Stimulated activated CD4-positive, alpha-beta T cell treated with anti-CD3 and anti-CD28 coated beads, Interleukin-12 subunit alpha, Interleukin-12 subunit beta, amount 100 ng/mL, for 48 hours (primary cell): ENCODE measurements at regions not wholly inside any gene's neighbourhood (a gene's known extent, or its start where the extent isn't known, plus 50 kb on each side); places are given as distances from the start of the nearest gene placed in this dataset.
"Not testable (repeated sequence)": the region's sequence is repeated elsewhere in the genome, so short reads cannot be mapped to it uniquely, and the experiment has no call there.

ENCODE experiments used
- DNase-seq, 3 donors: peaks; one replicate each; pipeline ENCODE4 v3.0.0-alpha.2; 2020; ENCODE audit warnings: low read depth in 2 of 3, low spot score in 1 of 3

GRCh38 chr20:50356962-50357782 is 153.0 kb upstream of the PTPN1 start:
- no peak for DNase-seq

- DNase-seq = no peak
Measured at GRCh38 chr20:50357783-50358161, 152.4 kb upstream of the PTPN1 start.

DNA sequence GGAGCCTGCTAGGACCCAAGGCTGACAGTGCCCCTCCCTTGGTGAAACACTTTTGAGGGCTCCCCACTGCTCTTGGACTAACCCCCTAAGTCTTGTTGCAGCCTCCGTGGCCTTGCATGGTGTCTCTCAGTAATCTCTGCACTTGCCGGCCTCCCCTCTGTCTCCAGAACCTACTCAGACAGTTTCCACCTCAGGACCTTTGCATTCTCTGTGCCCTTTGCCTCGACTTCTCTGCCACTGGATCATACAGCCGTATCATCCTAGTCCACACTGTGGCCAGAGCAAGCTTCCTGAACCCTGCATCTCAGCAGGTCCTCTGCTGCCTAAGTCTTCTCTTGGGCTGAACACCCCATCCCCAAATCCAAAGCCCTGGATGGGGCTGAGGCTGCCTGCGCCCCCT is 152.0 kb upstream of the PTPN1 start:
- DNase-seq = no peak

GRCh38 chr20:50358971-50359370 is 151.2 kb upstream of the PTPN1 start:
- no peak for DNase-seq

DNA sequence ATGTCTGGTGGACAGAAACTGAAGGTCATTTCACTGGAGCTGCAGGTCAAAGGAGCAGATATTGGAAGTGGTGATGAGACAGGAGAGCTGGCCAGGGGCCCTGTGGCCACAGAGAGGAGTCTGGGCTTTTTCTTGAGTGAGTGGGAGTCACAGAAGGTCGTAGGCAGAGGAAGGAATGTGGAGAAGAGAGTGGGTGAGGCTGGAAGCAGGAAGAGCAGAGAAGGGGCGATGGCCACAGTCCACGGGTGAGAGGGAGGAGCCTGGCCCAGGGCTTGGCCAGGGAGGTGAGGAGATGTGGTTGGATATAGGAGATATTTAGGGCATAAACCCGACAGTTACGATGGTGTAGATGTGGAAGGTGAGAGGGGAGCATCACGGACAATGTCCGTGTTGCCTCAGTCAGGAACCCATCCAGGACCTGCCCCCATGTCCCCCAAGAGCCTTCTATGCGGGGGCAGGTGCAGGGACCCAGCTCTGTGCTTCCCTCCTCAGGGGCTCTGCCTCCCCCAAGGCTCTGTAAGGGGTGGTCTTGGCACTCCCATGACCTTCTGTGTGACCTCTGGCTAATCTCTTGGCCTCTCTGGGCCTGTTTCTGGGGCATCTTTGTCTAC is 150.5 kb upstream of the PTPN1 start:
- DNase-seq = no peak

GRCh38 chr20:50360218-50360672 is 149.9 kb upstream of the PTPN1 start:
- no peak for DNase-seq

GRCh38 chr20:50360921-50361320 is 149.3 kb upstream of the PTPN1 start:
- DNase-seq = no peak

DNA sequence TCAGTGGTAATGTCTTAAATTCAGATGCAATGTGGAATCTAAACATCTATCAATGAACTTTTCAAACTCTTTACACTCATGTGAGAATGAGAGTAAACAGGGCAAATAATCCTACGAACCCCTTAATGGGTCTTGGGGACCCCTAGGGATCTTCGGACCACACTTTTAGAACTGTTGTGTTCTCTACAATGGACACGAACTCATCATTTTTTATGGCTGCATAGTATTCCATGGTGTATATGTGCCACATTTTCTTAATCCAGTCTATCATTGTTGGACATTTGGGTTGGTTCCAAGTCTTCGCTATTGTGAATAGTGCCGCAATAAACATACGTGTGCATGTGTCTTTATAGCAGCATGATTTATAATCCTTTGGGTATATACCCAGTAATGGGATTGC is 148.0 kb upstream of the PTPN1 start:
- DNase-seq = not testable (repeated sequence)

DNA sequence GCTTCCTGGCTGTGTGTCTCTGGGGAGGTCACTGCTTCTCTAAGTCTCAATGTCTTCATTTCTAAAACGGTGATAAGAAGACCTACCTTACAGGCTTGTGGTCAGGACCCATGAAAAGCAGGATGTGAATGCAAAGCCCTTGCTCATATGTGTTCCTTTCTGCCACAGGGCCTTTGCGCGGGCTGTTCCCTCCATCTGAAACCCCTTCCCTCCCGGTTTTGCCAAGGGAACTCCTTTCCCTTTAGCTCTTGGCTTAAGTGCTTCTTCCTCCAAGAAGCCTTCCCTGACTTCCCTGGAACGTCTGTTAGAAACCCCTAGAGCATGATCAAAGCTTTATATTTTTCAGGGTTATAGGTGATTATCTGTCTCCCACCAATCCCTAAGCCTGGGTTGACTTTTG is 147.2 kb upstream of the PTPN1 start:
- DNase-seq = no peak

- DNase-seq = no peak
Measured at GRCh38 chr20:50363479-50363878, 146.7 kb upstream of the PTPN1 start.

- no peak for DNase-seq
Measured at GRCh38 chr20:50364542-50364941, 145.6 kb upstream of the PTPN1 start.

GRCh38 chr20:50366270-50367103 is 143.7 kb upstream of the PTPN1 start:
- DNase-seq = no peak

- DNase-seq = no peak
Measured at GRCh38 chr20:50367104-50367674, 143.0 kb upstream of the PTPN1 start.

DNA sequence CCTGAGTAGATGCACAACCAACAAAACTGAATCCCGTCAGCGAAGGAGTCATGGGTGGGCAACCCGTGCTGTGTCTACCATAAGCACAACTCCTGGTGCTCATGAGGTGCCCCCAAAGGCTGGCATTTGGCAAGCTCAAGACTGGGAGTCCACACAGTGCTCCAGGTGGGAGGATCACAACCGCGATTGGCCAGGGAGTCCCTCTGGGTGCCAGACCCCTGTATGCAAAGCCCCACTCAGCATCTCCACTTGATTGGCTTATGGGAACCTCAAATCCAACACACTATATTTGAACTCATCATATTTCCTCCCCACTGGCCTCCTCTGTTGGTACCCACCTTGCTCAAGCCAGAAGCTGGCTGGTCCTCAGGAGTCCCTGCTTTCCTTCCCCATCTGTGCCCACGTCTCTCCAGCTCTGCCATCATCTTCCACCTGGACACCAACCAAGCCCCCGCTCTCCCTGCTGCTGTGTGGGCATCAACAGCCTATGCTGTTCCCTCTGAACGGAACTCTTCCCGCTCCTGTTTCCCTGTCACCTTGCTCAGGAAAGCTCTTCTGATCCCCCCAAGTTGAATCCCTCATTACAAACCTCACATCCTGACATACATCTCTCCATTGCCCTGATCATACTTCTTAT is 142.3 kb upstream of the PTPN1 start:
- no peak for DNase-seq

- DNase-seq = no peak
Measured at GRCh38 chr20:50368386-50368785, 141.8 kb upstream of the PTPN1 start.

- no peak for DNase-seq
Measured at GRCh38 chr20:50368813-50369224, 141.4 kb upstream of the PTPN1 start.

- no peak for DNase-seq
Measured at GRCh38 chr20:50369225-50370035, 140.8 kb upstream of the PTPN1 start.

DNA sequence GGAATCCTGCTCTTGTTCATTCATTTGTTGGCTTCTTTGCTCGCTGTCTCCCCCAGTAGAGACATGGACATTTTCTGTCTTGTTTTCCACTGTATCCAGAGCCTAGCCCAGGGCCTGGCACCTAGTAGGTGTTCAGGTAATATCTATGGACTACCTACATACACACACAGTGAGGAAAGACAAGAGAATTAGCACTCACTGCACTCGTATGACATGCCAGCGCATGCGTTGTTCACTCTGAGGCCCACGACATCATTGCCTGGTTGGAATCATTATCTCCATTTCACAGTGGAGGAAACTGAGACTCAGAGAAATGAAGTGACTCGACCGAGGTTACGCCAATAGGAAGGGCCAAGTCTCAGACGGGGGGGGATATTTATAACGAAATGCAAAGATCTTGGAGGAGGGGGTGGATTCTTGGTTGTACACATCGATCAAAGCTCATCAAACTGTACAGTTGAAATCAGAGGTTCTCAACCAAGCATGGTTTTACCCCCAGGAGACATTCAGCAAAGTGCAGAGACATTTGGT is 140.1 kb upstream of the PTPN1 start:
- no peak for DNase-seq

DNA sequence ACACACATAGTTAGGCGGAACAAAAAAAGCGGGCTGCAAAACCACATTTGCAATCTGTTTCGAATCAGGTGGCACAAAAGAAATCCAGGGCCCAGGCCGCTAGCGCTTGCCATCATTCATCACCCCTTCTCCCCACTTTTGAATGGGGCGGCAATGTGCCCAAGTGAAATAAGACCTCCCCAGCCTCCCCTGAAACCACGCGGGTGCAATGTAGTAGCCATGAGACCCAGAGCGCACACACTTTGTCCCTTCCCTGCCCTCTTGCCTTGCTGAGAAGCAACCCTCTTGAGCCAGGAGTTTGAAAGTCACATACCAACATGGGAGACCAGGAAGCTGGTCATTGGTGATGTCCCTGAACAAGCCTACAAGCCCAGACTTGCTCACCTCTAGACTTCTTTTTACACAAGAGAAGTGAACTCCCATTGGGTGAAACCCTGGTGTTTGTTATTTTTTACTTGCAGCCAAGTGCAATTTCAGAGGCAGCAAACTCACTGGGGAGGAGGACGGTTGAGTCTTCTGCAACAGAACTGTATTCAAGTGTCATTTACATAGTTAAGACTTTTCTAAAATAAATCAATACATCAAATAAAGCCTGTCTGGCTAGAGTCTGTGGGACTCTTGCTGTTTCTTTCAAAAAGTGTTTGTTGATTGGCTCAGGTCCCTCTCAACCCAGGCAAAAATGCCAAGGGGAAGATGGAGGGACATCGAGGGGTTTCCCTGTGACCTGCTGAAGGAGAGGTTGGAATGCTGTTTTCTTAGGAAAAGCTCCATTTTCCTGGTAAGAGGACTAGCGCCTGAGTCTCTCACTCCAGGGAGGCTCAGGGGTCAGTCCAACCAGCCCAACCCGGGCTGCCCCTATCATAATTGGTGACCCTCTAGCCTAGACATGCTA is 138.1 kb upstream of the PTPN1 start:
- DNase-seq = no peak
